ENCODE measurements at regions not wholly inside any gene's neighbourhood (a gene's known extent, or its start where the extent isn't known, plus 50 kb on each side); places are given as distances from the start of the nearest gene placed in this dataset.

DNA sequence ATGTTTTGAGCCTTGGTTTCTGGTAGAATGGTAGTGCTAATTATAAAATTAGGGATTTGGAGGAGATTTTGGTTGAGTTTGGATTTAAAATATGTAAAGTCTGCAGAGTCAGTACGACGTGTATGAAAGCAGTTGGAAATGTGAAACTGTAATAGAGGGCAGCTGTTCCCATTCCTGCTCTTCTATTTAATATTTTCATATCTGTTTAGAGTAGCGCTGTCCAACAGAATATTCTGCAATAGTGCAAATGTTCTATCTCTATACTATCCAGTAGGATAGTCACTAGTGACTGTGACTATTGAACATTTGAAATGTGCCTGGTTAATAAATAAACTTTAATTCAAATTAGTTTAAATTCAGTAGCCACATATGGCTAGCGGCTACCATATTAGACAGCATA is 443.4 kb upstream of the SOX9 start:
- ATAC-seq, result no peak
- Histone ChIP-seq H3K4me1 (ENCODE audit: control insufficient read depth, insufficient read depth, low read length) (no peaks in the 10 kb centered on the region), H3K27ac (ENCODE audit: low read length) (no peak overlapping the region), H3K4me3 (ENCODE audit: low read depth in 2 of 2, low read length in 2 of 2) (no peak overlapping the region), H3K9me3 (ENCODE audit: control insufficient read depth, insufficient read depth, low read depth, low read length) (no peaks in the 10 kb centered on the region), H3K27me3 (ENCODE audit: control insufficient read depth, insufficient read depth, low read length) (no peaks in the 10 kb centered on the region), H3K36me3 (ENCODE audit: control insufficient read depth, insufficient read depth, low read length) (no peaks in the 10 kb centered on the region)
- TF ChIP-seq, protein P1, sequence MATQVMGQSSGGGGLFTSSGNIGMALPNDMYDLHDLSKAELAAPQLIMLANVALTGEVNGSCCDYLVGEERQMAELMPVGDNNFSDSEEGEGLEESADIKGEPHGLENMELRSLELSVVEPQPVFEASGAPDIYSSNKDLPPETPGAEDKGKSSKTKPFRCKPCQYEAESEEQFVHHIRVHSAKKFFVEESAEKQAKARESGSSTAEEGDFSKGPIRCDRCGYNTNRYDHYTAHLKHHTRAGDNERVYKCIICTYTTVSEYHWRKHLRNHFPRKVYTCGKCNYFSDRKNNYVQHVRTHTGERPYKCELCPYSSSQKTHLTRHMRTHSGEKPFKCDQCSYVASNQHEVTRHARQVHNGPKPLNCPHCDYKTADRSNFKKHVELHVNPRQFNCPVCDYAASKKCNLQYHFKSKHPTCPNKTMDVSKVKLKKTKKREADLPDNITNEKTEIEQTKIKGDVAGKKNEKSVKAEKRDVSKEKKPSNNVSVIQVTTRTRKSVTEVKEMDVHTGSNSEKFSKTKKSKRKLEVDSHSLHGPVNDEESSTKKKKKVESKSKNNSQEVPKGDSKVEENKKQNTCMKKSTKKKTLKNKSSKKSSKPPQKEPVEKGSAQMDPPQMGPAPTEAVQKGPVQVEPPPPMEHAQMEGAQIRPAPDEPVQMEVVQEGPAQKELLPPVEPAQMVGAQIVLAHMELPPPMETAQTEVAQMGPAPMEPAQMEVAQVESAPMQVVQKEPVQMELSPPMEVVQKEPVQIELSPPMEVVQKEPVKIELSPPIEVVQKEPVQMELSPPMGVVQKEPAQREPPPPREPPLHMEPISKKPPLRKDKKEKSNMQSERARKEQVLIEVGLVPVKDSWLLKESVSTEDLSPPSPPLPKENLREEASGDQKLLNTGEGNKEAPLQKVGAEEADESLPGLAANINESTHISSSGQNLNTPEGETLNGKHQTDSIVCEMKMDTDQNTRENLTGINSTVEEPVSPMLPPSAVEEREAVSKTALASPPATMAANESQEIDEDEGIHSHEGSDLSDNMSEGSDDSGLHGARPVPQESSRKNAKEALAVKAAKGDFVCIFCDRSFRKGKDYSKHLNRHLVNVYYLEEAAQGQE (IDR thresholded peaks at IDR 0.05; ENCODE audit: insufficient read depth in 1 of 2, low read depth in 2 of 2, low read length in 1 of 2), result no peak
- no peak for TF ChIP-seq SIN3A (IDR thresholded peaks at IDR 0.05; ENCODE audit: borderline replicate concordance, insufficient read depth, low read depth, low read length)
- intact Hi-C loops (cut with micrococcal nuclease; ENCODE audit: unreplicated experiment), result no loop called here
- BruUV-seq (replicated peaks), result no TSS peak
- ChIA-PET POLR2A (no interaction called here), CTCF (no interaction called here)
- in situ Hi-C loops (cut with HindIII; ENCODE audit: low pct_unique_long_range_greater_than_20kb, low sequenced_read_pairs), result no loop called here
- DNase-seq (ENCODE audit: low read depth, low spot score), result no peak

- Histone ChIP-seq H3K9me3 (ENCODE audit: control insufficient read depth, insufficient read depth, low read depth, low read length) (no peaks in the 10 kb centered on the region), H3K36me3 (ENCODE audit: control insufficient read depth, insufficient read depth, low read length) (no peaks in the 10 kb centered on the region), H3K27me3 (ENCODE audit: control insufficient read depth, insufficient read depth, low read length) (no peaks in the 10 kb centered on the region), H3K4me3 (ENCODE audit: low read depth in 2 of 2, low read length in 2 of 2) (no peak overlapping the region), H3K4me1 (ENCODE audit: control insufficient read depth, insufficient read depth, low read length) (no peaks in the 10 kb centered on the region), H3K27ac (ENCODE audit: low read length) (no peak overlapping the region)
- ChIA-PET CTCF (no interaction called here), POLR2A (no interaction called here)
- no TSS peak for BruUV-seq (replicated peaks)
- DNase-seq (ENCODE audit: low read depth, low spot score) (no peak), ATAC-seq (no peak)
- in situ Hi-C loops (cut with HindIII; ENCODE audit: low pct_unique_long_range_greater_than_20kb, low sequenced_read_pairs), result no loop called here
- TF ChIP-seq TCF7L2 (IDR thresholded peaks at IDR 0.05; ENCODE audit: low read depth, low read length), result no peak
- TF ChIP-seq, protein P1 (IDR thresholded peaks at IDR 0.05; ENCODE audit: insufficient read depth in 1 of 2, low read depth in 2 of 2, low read length in 1 of 2), result no peak
- no peak for TF ChIP-seq SIN3A (IDR thresholded peaks at IDR 0.05; ENCODE audit: borderline replicate concordance, insufficient read depth, low read depth, low read length)
- TF ChIP-seq POLR2AphosphoS5 (IDR thresholded peaks at IDR 0.05; ENCODE audit: low read depth, low read length), result no peak
- TF ChIP-seq, protein P2, sequence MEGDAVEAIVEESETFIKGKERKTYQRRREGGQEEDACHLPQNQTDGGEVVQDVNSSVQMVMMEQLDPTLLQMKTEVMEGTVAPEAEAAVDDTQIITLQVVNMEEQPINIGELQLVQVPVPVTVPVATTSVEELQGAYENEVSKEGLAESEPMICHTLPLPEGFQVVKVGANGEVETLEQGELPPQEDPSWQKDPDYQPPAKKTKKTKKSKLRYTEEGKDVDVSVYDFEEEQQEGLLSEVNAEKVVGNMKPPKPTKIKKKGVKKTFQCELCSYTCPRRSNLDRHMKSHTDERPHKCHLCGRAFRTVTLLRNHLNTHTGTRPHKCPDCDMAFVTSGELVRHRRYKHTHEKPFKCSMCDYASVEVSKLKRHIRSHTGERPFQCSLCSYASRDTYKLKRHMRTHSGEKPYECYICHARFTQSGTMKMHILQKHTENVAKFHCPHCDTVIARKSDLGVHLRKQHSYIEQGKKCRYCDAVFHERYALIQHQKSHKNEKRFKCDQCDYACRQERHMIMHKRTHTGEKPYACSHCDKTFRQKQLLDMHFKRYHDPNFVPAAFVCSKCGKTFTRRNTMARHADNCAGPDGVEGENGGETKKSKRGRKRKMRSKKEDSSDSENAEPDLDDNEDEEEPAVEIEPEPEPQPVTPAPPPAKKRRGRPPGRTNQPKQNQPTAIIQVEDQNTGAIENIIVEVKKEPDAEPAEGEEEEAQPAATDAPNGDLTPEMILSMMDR (IDR thresholded peaks at IDR 0.05), result no peak
- intact Hi-C loops (cut with micrococcal nuclease; ENCODE audit: unreplicated experiment), result no loop called here
Measured at GRCh38 chr17:71679832-71680231, 441.0 kb upstream of the SOX9 start.

All from Panc1 (cell line).